ENCODE measurements at regions not wholly inside any gene's neighbourhood (a gene's known extent, or its start where the extent isn't known, plus 50 kb on each side); places are given as distances from the start of the nearest gene placed in this dataset.

DNA sequence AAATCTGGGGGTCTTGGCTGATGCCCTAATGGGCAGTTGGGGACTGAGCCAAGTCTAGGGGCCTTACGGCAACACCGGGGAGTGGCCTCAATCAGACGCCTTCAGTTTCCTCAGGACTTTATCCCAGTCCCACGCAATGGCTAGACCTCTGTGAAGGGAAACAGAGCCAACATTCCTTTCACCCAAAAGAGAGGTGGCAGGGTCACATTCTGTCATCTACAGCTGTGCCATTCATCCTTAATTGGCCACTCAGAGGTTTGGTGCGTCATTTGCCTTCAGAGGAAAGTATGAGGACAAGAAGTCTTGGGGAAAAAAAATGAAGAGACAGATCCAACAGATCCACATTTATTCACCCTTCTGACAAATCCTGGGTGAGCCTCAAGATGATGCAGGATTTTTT is 166.9 kb upstream of the AVPR1A start:
- no peak for DNase-seq

DNA sequence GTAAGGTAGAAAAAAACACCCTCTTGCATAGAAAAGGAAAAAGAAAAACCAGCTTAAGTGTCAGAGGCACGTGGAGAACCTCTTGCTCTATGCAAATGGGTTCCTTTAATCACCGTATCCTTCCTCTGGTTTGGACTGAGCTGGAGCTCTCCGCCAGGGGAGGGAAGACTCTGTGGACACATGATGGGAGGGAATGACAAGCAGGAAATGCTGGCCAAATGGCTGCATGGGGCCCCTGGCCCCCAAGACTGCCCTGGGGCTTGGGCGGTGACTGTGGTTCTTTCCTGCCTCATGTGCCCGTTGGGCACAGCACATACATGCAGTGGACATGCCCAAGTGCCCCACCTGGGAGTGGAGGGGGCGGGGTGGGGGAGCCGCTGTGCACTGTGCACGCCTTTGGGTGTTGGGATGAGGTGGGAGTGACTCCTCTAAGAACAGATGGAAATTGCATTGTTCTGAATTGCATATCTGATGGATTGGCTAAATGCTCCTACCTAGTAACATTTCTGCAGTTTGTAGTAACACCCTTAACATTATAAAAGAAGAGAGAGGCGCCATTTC is 166.4 kb upstream of the AVPR1A start:
- no peak for DNase-seq

DNA sequence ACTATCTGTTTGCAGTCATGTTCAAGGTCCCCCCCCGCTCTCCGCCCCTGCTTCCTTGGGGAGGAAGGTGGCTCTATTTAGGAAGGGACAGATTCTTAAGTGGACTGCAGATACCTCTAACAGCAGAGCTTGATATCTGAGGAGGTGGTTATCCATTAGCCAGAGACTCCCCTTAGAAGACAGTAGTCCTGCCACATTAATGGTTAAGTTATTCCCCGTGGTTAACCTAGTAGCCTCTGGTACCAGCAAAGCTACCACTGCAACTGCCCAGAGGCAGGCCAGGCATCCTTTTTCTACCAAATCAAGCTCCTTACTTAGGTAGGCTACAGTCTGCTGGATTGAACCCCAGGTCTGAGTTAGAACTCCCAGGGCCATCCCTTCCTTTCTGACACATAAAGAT is 162.1 kb upstream of the AVPR1A start:
- no peak for DNase-seq

DNA sequence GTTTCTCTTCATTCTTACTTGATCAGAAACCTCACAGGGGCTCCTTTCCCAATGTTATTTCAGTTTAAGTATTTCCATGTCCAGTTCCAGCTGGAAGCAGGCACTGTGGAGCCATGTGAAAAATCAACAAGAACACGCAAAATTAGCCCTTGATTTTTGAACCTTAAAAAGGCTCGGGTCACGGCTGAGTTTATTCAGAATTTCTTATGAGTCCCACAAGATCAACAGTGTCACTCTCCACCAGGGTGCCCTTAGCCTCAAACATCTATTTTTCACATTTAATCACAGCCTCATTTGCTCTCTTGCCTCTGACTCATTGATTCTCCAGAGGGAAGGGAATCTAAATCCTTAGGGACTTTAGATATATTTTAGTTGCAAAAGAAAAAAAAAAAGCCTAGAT is 157.7 kb upstream of the AVPR1A start:
- DNase-seq: no peak

DNA sequence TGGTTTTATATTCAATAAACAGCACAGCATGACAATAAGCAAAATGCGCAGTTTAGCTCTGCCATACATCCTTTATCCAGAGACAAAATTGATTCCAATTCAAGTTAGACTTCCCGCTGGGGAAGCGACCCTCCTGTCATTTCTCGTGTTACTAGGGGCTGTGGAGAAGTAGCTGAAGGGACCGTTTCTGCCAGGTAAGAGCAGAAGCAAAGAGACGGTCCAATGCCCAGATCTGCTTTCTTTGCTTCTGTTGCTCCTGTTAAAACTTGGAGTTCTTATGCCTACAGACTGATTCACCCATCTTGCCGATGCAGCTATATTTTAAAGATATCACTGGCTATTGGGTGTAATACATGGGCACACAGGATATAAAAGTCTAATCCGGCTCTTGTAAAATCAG is 156.8 kb upstream of the AVPR1A start:
- DNase-seq: no peak

DNA sequence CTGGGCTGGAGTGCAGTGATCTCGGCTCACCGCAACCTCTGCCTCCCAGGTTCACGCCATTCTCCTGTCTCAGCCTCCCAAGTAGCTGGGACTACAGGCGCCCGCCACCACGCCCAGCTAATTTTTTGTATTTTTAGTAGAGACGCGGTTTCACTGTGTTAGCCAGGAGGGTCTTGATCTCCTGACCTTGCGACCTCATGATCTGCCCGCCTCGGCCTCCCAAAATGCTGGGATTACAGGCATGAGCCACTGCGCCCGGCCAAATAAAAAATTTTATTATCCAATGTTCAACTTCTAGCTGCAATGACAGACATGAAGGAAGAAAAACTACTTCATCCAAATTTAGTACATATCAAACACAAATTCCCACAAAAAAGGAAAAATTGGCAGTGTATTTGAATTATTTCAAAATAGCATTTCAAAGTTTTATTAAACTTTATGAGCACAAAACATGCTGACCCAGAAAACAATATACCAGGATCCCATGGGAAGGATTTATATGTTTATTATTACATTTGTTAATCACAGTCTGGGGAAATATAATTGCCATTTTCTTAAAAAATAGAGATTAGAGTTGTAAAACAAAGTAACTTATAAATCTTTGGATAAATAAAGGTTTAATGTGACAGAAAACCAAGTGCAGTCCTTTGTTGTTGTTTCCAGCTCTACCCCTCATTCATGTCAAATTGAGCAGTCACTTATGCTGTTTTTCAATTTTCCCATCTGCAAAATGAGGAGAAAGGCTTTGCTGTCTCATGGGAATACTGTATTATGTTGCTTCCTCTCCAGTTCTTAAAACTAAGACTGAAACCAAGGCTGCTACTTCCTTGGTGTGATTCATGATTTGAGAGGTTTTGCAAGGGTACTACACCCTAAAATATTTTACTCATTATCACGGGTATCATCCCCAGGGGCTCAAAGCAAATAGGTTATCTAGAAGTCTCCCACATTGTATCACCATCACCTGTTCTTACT is 155.2 kb upstream of the AVPR1A start:
- DNase-seq: no peak

DNA sequence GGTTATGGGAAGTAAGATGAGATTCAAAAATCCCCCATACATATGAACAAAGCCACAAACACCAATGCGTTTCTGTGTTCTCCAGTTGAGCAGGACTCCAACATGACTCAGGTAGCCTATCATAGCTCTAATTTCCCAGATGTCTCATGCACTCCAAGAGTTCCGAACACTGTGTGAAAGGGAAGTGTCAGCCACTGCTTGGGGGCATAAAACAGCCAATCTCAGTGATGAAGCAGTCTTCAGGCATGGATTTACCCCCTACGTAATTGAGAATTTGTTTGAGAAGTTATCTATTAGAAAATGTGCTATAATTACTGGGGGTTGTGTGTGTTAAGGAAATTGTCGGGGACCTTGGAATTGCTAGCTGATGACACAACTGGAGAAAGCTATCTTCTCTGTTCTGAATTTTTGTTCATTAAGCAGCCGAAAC is 153.9 kb upstream of the AVPR1A start:
- DNase-seq: no peak

DNA sequence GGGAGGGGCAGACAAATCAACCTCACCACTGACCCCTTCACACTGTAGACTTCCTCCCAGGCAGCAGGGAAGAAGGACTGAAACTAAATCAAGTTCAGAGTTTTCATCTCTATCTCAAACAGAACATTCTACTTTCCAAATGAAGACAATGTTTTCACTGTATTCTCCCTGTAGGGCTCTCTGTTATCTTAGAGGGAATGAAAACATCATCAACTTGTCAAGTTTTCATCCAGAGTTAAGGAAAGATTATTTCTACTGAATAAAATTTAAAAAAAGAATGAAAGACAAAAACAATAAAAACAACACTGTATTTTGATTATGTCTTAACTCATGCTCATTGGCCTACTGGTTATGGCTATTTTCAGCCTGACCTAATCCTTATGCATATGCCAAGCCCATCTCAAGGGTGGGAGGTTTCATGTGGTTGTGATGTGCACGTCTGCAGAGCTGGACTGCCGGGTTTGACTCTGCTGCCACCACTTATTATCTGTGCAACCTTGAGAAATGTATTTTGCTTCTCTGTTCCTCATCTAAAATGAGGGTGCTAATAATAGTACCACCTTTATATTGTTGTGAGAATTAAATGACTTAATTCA is 152.0 kb upstream of the AVPR1A start:
- no peak for DNase-seq

DNA sequence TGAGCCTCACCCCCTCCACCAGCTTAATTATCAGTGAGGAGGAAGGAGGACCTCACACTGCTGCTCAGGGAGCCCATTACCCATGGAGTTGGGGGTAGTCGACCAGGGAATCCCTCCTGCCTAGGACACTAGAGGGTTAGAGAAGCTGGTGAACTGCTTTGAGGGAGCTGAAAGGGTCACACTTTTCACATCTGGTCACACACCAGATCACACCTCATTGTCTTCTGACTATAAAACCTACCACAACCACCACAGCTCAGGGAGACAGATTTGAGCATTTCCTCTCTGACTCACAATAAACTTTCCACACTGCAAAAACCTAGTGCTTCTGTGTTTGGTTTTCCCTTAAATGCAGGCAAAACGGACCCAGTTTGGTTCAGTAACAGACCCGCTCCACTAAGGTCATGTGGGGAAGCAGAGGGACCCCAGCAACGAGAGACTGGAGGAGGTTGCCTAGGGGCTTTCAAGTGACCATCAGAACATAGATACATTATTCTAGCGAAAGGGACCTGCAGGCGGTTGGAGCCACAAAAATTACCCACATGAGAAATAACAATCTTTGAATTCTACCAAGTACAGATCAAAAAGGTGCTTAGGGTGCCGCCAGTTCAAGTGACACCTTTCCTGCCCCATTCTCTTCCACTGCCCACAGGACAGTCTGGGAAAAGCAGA is 151.4 kb upstream of the AVPR1A start:
- DNase-seq: no peak

DNA sequence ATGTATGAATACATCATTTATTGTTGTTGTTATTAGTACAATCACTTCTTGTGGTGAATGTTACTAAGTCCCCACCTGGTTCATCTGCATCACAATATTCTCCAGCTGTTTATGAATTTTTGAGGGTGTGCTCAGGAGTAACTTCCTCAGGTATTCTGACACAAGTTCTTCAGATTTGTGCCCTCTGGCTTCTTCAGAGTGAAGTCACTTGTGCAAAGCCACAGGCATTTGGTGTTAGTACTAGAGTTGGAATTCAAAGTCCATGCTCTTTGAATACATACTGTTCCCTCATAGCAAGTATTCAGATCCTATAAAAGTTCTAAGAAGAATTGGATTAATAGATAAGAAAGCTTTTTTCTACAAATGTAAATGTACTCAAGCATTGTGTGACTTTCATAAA is 150.3 kb upstream of the AVPR1A start:
- no peak for DNase-seq

DNA sequence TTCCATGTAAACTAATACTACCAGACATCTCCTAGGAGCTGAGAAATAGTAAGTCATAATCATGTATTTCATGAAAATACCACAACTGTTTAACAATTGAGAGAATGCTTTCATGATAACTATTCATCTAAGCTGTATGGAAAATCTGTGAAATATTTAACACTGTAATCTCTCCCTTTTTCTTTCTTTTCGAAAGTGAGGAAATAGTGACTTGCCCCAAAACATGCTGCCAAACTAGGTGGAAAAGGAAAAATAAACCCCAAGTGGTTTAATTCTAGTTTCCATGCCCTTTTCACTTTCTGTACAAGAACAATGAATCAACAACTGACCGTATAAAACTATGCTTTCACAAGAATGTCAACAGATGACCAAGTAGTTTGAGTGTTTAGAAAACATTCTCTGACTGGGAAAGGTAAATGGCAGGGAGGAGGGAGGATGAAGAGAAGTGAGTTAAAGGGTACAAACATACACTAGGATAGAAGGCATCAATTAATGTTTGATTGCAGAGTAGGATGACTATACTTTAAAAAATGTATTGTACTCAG is 147.5 kb upstream of the AVPR1A start:
- DNase-seq: no peak

DNA sequence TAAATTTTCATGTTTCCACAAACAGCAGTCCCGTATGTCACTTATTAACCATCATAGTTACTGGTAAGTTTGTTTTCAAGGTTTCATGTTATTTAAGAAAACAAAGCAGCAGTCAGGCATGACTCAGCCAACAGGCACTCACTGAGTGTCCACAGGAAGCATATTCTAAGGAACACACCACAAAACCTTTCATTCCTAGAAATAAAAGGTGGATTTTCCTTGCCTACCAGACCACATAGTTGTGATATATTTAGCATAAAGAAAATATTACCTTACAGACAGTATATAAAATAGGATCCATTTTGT is 143.3 kb upstream of the AVPR1A start:
- peak in 1 of 2 experiments; percentile 8 for DNase-seq

DNA sequence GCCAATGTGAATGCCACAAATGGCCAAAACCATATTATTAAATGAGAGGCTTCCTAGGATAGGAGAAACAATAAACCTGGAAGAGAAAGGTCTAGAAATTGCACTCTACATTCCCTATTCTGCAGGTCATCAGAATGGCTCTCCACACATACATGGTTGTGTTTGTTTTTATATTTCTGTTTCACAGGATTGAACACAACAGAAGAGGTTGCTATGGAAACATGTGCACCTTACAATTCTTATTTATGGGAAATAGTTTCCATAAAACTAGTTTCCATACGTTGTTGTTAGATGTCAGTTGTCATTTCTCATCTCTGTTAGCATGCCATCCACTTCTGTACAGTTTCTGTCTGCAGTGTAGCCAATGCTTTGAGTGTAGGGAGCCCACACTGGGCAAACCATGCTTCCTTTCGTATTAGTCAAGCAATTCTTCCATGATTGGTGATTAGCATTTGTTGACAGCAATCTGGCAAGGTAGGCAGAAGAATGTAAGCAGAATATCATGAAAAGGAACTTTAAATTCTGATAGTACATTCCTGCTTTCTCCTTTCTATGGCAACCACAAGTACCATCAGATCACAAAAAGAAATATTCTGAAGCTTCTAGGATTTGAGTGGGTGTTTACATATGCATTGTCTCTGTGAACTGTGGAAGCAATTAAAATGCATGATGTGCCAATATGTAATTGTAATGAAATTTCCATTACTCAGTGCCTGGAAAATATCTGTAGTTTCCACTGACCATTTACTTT is 141.6 kb upstream of the AVPR1A start:
- no peak for DNase-seq

DNA sequence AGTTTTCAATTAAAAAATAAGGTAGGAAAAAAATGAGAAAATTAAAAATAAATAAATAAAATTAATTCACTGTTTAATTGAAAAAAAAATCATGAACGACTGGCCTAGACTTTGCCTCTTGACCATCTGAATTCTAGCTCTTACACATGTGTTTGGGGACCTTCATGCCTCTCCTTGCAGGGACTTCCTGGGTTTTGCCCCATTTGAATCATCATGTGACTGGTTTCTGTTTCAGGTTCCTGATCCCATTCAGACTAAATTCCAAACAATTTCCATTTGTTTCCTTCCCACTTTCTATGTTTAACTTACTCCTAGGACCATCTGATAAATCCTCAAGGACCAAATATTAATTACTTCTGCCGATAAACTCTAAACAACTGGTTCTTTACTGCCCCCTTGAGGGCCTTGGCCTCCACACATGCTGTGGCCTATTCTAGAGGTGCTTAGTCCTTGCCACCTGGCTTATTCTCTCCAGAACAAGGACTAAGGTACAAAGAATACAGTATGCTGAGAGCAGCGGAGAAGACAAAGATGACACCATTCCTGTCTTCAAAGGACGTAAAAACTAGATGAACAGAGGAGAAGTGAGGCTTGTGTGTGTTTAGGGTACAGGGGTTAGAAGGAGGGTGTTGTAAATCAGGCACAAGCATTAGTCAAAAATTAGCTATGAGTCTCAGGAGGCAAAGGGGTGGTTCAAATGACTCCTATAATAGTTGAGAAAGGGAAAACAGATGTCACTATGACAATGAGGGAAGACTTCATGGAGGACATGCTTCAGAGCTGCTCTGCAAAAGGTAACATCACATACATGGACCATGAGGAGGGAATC is 125.8 kb upstream of the AVPR1A start:
- peak; percentile 63 to 85 for DNase-seq

DNA sequence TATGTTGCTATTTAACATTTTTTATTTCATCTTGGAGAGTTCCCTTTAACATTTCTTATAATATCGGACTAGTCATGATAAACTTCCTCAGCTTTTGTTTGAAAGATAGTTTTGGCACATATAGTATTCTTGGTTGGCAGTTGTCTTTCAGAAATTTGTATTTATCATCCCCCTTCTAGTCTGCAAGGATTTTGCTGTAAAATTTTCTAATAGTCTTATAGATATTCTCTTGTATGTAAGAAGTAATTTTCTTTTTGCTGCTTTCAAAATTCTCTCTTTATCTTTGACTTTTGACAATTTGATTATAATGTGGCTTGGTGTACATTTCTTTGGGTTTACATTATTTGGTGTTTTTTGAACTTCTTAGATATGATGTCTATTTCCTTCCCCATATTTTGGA is 116.0 kb upstream of the AVPR1A start:
- no peak for DNase-seq

DNA sequence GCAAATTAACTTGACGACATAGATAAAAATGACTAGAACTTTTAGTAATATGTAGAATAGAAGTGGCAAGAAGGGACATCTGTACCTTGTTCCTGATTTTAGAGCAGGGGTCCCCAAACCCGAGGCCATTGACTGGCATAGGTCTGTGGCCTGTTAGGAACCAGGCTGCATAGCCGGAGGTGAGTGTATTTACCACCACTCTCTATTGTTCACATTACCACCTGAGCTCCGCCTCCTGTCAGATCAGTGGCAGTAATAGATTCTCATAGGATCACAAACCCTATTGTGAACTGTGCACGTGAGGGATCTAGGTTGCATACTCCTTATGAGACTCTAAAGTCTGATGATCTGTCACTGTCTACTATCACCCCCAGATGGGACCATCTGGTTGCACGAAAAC is 113.6 kb upstream of the AVPR1A start:
- no peak for DNase-seq

DNA sequence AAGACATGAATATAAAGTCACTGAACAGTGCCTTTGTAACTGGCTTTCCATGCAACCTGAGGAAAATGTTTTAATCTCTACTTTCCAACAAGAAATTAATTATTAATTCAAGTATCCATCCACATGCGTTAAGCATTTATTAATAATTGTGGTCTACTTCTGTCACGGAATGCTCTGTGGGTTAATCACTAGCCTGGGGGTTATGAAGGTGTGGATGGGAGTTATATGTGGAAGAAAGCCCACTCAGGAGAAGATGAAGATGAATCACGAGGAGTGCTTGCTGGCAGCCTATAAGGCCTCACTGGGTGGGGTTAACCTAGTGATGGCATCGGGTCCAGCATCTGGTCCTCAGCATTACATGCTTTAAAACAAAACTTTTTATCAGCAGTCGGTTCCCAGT is 99.5 kb upstream of the AVPR1A start:
- no peak for DNase-seq

DNA sequence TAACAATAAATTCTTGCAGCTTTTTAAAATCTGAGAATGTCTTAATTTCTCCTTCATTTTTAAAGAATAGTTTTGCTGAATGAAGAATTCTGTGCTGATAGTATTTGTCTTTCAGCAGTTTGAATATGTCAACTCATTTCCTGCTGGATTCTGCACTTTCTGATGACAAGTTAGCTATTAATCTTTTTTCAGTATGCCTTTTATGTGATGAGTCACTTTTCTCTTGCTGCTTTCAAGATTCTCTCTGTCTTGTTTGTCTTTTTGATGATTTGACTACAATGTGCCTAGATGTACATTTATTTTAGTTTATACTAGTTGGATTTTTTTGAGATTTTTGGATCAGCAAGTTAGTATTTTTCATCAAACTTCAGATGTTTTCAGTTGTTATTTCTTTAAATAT is 87.9 kb upstream of the AVPR1A start:
- no peak for DNase-seq

DNA sequence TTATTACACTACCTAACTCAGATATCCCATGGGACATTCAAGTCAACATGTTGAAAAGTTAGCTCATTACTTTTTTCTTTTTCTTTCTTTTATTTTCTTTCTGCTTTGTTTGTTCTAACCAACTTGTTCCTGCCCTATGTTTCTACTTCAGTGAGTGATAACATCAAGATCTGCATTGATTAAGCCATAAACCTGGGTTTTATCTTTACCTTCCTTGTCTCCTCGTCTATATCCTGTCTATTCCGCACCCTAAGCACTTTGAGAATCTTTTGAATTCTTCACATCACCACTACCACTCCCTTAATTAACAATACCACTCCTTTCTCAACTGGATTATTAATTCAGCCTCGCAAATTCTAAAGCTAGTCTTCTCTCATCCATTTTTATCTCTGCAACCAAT is 81.9 kb upstream of the AVPR1A start:
- no peak for DNase-seq

DNA sequence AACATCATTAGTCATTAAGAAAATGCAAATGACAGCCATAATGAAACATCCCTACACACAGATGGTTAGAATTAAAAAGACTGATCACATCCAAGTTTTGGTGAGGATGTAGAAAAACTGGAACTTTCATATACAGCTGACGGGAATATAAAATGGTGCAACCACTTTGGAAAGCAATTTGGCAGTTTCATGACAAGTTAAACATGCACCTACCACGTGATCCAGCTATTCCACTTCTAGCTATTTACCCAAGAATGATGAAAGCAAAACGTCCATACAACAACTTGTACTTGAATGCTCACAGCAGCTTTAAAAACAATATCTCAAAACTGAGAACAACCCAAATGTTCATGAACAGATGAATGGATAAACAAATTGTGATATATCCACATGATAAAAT is 77.9 kb upstream of the AVPR1A start:
- DNase-seq: no peak

DNA sequence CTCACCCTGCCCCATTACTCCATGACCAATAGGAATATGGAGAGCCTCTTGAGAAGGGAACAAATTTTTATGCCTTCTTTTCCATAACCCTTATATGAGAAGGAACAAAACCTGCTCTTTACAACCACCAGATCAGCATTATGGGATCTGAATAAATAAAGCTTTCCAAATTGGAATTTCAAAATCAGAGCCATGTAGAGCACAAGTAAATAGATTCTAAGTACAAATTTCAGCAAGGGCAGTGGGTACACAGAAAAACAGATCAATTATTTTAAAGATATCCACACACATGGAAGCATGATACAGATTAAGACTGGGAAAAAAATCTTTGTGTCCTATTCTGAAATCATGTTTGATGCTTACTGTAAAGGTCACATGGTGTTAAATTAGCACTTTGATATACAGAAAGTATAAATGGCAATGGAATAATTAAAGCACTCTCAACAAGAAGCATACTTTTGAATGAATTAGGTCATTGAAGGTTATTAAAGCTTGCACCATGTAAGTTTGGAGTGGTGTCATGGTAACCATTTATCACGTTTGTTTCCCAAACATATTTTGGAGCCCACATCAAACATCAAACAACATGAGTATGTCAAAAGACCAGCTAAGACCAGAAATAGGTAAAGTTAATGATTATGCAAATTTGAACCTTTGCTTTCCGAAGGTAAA is 75.9 kb upstream of the AVPR1A start:
- no peak for DNase-seq
